NCI-H82 treated with DMSO at 0.1 percent for 48 hours (cell line): ENCODE measurements at regions not wholly inside any gene's neighbourhood (a gene's known extent, or its start where the extent isn't known, plus 50 kb on each side); places are given as distances from the start of the nearest gene placed in this dataset.
A peak's percentile ranks its signal among the peaks of the same experiment; 100 is the strongest.
"Not testable (repeated sequence)": the region's sequence is repeated elsewhere in the genome, so short reads cannot be mapped to it uniquely, and the experiment has no call there.

Experiments
- DNase-seq: peaks from one replicate; lab custom pipeline; 2025; ENCODE audit not compliant: unreplicated experiment; lab: John Stamatoyannopoulos, UW

- peak; percentile 68 for DNase-seq
Observed at GRCh38 chr6:28657769-28658465, 132.2 kb downstream of the GPX5 start.

DNA sequence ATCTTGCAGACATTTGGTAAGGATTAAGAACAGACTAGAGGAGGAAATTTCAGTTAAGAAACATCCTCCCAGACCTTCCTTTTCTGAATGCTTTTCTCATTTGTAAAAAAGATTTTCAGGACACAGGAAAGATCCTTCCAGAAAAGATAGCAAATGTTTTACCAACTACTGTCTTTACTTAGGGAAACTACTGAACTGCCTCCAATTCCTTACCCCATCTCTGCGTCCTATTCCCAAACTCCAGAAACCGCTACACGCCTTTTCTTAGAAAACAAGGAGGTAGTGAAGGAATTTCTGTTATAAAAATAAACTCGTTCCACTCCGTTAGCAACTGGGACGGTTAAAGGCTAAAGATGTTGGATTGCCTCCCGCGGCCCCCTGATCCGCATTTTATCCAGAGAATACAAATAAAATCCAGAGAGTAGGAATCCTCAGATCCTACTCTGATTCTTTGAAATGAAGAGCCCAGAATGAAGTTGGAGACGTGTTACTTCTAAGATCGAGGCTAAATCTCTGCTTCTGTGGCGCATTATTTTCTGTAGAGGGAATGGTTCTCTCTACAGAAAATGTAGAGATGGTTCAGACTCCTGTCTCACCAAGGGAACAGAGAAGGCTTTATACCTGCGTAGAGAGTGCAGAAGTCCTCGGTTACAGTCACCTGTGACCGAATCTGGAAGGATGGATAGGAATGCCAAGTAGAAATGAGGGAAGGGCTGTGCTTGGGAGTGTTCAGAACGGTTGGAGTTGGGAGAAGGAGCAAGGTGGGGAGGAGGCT is 133.0 kb downstream of the GPX5 start:
- peak; percentile 35 for DNase-seq

GRCh38 chr6:28659250-28659566 is 133.5 kb downstream of the GPX5 start:
- DNase-seq: no peak

GRCh38 chr6:28661097-28661713 is 135.5 kb downstream of the GPX5 start:
- DNase-seq: no peak

- no peak for DNase-seq
Observed at GRCh38 chr6:28664870-28665396, 139.3 kb downstream of the GPX5 start.

DNA sequence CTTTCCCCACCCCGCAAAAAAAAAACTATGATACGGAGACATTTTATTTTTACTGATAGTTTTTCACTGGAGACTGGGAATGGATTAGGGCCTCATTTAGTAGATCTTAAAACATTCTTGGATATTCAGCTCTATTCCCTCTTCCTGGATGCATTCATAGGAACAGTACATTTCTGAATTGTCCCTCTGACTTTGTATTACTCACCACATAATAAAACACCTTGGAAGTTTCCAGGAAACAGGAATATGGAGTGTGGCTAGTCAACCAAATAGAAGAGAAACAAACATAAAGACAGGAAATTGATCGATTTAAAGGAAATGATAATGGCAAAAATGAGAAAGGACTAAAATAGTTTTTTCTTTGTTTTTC is 147.7 kb downstream of the GPX5 start:
- no peak for DNase-seq

GRCh38 chr6:28673787-28674671 is 148.3 kb downstream of the GPX5 start:
- peak; percentile 66 for DNase-seq

GRCh38 chr6:28675600-28675999 is 149.9 kb downstream of the GPX5 start:
- DNase-seq: no peak

- no peak for DNase-seq
Observed at GRCh38 chr6:28682542-28682941, 156.9 kb downstream of the GPX5 start.

- not testable (repeated sequence) for DNase-seq
Observed at GRCh38 chr6:28682956-28683685, 157.4 kb downstream of the GPX5 start.

- peak; percentile 38 for DNase-seq
Observed at GRCh38 chr6:28683945-28684538, 158.4 kb downstream of the GPX5 start.

DNA sequence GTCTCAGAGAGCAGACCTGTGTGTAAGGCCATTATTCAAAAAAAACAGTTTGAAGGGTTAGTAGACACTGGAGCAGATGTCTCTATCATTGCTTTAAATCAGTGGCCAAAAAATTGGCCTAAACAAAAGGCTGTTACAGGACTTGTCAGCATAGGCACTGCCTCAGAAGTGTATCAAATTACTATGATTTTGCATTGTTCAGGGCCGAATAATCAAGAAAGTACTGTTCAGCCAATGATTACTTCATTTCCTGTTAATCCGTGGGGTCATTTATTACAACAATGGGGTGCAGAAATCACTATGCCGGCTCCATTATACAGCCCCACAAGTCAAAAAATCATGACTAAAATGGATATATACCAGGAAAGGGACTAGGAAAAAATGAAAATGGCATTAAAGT is 160.3 kb downstream of the GPX5 start:
- not testable (repeated sequence) for DNase-seq

- peak; percentile 42 for DNase-seq
Observed at GRCh38 chr6:28686446-28687027, 160.9 kb downstream of the GPX5 start.

DNA sequence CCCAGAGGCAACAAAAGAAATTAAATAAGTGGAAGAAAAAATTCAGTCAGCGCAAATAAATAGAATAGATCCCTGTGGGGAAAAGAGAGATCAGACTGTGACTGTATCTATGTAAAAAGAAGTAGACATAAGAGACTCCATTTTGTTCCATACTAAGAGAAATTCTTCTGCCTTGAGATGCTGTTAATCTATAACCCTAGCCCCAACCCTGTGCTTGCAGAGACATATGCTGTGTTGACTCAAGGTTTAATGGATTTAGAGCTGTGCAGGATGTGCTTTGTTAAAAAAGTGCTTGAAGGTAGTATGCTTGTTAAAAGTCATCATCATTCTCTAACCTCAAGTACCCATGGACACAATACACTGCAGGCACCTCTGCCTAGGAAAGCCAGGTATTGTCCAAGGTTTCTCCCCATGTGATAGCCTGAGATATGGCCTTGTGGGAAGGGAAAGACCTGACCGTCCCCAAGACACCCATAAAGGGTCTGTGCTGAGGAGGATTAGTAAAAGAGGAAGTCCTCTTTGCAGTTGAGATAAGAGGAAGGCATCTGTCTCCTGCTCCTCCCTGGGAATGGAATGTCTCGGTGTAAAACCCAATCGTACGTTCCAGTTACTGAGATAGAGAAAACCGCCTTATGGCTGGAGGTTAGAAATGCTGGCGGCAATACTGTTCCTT is 161.8 kb downstream of the GPX5 start:
- DNase-seq: not testable (repeated sequence)

DNA sequence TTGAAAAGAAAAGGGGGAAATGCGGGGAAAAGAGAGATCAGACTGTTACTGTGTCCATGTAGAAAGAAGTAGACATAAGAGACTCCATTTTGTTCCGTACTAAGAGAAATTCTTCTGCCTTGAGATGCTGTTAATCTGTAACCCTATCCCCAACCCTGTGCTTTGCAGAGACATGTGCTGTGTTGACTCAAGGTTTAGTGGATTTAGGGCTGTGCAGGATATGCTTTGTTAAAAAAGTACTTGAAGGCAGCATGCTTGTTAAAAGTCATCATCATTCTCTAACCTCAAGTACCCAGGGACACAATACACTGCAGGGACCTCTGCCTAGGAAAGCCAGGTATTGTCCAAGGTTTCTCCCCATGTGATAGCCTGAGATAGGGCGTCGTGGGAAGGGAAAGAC is 166.3 kb downstream of the GPX5 start:
- not testable (repeated sequence) for DNase-seq

DNA sequence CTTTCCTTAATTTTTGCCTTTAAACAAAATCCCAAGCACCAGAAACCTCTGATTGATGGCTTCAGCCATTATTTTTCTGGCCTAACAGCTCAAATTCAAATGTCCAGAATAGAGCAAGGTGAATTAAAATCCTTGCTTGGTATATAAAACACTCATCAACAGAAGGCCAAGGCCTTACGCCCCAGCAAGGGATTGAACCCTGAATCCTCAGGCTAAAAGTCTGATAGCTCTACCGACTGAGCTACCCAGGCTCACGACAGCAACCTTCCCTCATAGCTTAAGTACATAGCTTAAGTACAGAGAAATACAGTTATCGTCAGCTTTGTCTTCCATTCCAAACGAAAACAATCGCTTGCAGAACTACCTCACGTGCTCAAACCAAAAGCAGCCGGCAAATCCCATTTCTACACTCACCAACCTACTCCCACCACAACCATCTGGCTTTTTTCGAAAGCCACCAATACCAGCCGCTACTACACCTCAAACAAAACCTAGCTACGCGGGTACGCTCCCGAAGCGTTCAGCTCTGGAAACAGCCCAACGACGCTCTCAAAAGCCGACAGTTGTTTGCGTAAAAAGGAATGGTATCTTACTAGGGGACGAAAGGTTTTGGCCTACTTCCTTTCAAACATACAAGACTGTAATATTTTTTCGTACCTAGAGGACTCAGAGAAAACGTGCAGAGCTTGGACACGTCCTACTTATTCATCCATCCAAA is 167.5 kb downstream of the GPX5 start:
- no peak for DNase-seq

DNA sequence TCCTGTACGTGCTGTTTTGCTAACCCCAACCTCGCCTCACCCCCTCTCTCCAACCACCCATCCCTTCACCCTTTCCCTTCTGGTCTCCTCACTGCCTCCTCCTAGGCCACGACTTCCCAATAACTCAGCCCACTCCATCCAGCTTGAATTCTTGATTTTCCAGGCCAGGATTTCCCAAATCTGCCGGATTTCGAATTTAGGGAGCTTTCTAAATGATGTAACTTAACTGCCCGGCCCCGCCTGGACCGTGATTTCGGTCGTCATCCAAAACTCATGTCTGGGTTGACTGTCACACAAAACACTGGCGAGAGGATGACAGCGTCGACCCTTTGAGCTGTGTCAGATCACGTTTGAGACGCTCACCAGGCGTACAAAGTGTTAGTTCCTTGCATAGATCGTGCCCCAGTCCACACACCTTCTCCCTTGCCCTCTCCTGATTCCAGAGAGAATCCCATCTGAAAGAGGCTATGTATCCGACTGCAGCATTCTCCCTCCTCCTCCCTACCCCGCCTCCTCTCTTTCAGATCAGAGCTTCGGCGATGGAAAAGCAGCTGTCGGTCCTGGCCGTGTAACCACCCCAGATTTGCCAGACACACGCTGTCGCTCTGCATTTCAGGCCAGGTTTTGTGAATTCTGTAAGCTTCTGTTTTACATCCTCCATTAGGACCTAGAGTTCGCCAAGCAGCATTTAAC is 168.2 kb downstream of the GPX5 start:
- DNase-seq: peak; percentile 35

GRCh38 chr6:28695715-28696114 is 170.0 kb downstream of the GPX5 start:
- DNase-seq: no peak
